Tibial artery (tissue), 4 donors: ENCODE measurements at regions not wholly inside any gene's neighbourhood (a gene's known extent, or its start where the extent isn't known, plus 50 kb on each side); places are given as distances from the start of the nearest gene placed in this dataset.

Source experiments
- DNase-seq, 2 donors: peaks; one replicate each; pipeline ENCODE4 v3.0.0-alpha.2; 2019
- H3K27ac ChIP-seq, 2 donors: fragments of 200-600 bp; sonication (generic) in 1 of 2; 1 replicate in 1 of 2; 2 replicates in 1 of 2; pipeline ENCODE4 v1.5.1; 2018 to 2019; ENCODE audit warnings: mild to moderate bottlenecking in 1 of 2
- H3K27me3 ChIP-seq, 2 donors: fragments of 200-600 bp; sonication (generic) in 1 of 2; one replicate each; pipeline versions ENCODE4 v1.5.1 to v1.6.0; 2016 to 2019
- H3K36me3 ChIP-seq, 3 donors: fragments of 200-600 bp; sonication (generic) in 2 of 3; one replicate each; pipeline ENCODE4 v1.5.1; 2016 to 2019; ENCODE audit warnings: mild to moderate bottlenecking in 2 of 3
- H3K4me1 ChIP-seq, 4 donors: fragments of 200-600 bp; sonication (generic) in 2 of 4; 1 replicate in 3 of 4; 2 replicates in 1 of 4; pipeline ENCODE4 v1.5.1; 2016 to 2019
- H3K4me3 ChIP-seq, 2 donors: fragments of 200-600 bp; sonication (generic) in 1 of 2; 1 replicate in 1 of 2; 2 replicates in 1 of 2; pipeline ENCODE4 v1.5.1; 2018 to 2019; ENCODE audit warnings: mild to moderate bottlenecking in 2 of 2
- H3K9me3 ChIP-seq, 3 donors: fragments of 200-600 bp; sonication (generic) in 1 of 3; one replicate each; pipeline ENCODE4 v1.5.1; 2016 to 2019
- intact Hi-C: fragments of 100-400 bp; cut with DNase I; formaldehyde crosslinking; loops from one replicate; pipeline ENCODE4 v1.15.0; 2023; ENCODE audit warnings: low total_unique reads
- TF ChIP-seq, protein P1 (sequence below), 2 experiments: fragments of 200-600 bp in 1 of 2; fragments of 450-650 bp in 1 of 2; IDR thresholded peaks; one replicate each; pipeline ENCODE4 v1.5.1; 2017 to 2019; ENCODE audit warnings: antibody characterized with exemption in 2 of 2, mild to moderate bottlenecking in 1 of 2, moderate library complexity in 1 of 2

DNA sequence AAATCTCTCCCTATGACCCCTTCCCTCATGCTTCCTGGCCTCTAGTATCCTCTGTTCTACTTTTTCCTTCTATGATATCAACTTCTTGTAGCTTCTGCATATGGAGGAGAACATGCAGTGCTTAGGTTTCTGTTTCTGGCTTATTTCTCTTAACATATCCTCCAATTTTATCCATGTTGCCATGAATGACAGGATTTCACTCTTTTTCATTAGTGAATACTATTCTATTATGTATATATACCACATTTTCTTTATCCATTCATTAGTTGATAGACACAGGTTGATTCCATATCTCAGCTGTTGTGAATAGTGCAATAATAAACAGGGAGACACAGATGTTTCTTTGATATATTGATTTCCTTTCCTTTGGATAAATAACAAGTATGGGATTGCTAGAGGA lies 123.3 kb upstream of the SESN3 start:
- H3K27me3 ChIP-seq: no peaks in the 10 kb centered on the region
- no peak for DNase-seq
- peaks cover 0 to 18% (median 7%) of the 10 kb centered on the region in 4 donors for H3K4me1 ChIP-seq
- intact Hi-C loops: no loop called here
- H3K4me3 ChIP-seq: no peak overlapping the region
- H3K27ac ChIP-seq: no peak overlapping the region
- no peaks in the 10 kb centered on the region for H3K36me3 ChIP-seq
- TF ChIP-seq, protein P1, sequence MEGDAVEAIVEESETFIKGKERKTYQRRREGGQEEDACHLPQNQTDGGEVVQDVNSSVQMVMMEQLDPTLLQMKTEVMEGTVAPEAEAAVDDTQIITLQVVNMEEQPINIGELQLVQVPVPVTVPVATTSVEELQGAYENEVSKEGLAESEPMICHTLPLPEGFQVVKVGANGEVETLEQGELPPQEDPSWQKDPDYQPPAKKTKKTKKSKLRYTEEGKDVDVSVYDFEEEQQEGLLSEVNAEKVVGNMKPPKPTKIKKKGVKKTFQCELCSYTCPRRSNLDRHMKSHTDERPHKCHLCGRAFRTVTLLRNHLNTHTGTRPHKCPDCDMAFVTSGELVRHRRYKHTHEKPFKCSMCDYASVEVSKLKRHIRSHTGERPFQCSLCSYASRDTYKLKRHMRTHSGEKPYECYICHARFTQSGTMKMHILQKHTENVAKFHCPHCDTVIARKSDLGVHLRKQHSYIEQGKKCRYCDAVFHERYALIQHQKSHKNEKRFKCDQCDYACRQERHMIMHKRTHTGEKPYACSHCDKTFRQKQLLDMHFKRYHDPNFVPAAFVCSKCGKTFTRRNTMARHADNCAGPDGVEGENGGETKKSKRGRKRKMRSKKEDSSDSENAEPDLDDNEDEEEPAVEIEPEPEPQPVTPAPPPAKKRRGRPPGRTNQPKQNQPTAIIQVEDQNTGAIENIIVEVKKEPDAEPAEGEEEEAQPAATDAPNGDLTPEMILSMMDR (IDR thresholded peaks at IDR 0.05): no peak
- no peaks in the 10 kb centered on the region for H3K9me3 ChIP-seq

- Histone ChIP-seq H3K27me3 (no peaks in the 10 kb centered on the region), H3K9me3 (no peaks in the 10 kb centered on the region), H3K4me3 (no peak overlapping the region), H3K36me3 (no peaks in the 10 kb centered on the region), H3K27ac (no peak overlapping the region), H3K4me1 (peaks cover 0 to 12% (median 2%) of the 10 kb centered on the region in 4 donors)
- no peak for DNase-seq
- TF ChIP-seq, protein P1 (IDR thresholded peaks at IDR 0.05): no peak
- intact Hi-C loops: no loop called here
Observed at GRCh38 chr11:95353706-95354105, 122.7 kb upstream of the SESN3 start.

GRCh38 chr11:95352733-95353346 lies 121.8 kb upstream of the SESN3 start:
- Histone ChIP-seq H3K4me1 (peaks cover 0 to 7% (median 0%) of the 10 kb centered on the region in 4 donors), H3K4me3 (no peak overlapping the region), H3K27ac (no peak overlapping the region), H3K27me3 (no peaks in the 10 kb centered on the region), H3K9me3 (no peaks in the 10 kb centered on the region), H3K36me3 (no peaks in the 10 kb centered on the region)
- no peak for DNase-seq
- intact Hi-C loops: no loop called here
- TF ChIP-seq, protein P1 (IDR thresholded peaks at IDR 0.05): no peak

GRCh38 chr11:95349345-95349942 lies 118.4 kb upstream of the SESN3 start:
- no peak overlapping the region for H3K27ac ChIP-seq
- no peaks in the 10 kb centered on the region for H3K27me3 ChIP-seq
- intact Hi-C loops: no loop called here
- H3K4me3 ChIP-seq: no peak overlapping the region
- H3K4me1 ChIP-seq: peaks cover 0 to 8% (median 3%) of the 10 kb centered on the region in 4 donors
- TF ChIP-seq, protein P1 (IDR thresholded peaks at IDR 0.05): no peak
- H3K9me3 ChIP-seq: no peaks in the 10 kb centered on the region
- no peaks in the 10 kb centered on the region for H3K36me3 ChIP-seq
- no peak for DNase-seq

DNA sequence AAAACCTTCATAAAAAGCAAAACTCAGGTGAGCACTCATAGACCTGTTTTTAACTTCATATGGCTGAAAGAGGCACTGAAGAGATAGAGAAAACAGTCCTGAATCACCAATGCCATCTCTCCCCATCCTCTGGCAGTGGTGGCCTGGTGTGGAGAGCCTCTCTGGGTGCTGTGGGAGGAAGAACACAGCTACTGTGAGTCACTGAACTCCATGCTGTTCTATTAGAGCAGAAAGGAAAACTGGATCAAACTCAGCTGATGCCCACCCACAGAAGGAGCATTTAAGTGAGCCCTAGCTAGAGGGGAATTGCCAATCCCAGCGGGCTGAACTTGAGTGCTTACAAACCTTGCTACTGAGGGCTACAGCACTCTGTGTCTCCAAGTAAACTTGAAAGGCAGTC lies 115.3 kb upstream of the SESN3 start:
- TF ChIP-seq, protein P1 (IDR thresholded peaks at IDR 0.05): no peak
- intact Hi-C loops: no loop called here
- no peaks in the 10 kb centered on the region for H3K9me3 ChIP-seq

More for the DNA sequence above, 115.3 kb upstream of the SESN3 start:
- Histone ChIP-seq H3K4me1 (peaks cover 0 to 8% (median 3%) of the 10 kb centered on the region in 4 donors), H3K36me3 (no peaks in the 10 kb centered on the region), H3K27ac (no peak overlapping the region), H3K4me3 (no peak overlapping the region), H3K27me3 (no peaks in the 10 kb centered on the region)
- DNase-seq: no peak
